K562 (cell line): ENCODE measurements at regions not wholly inside any gene's neighbourhood (a gene's known extent, or its start where the extent isn't known, plus 50 kb on each side); places are given as distances from the start of the nearest gene placed in this dataset.

Source experiments
- BCOR ChIP-seq: fragments of 450-650 bp; IDR thresholded peaks from 2 replicates; pipeline ENCODE4 v1.6.1; 2016
- BRF2 ChIP-seq: IDR thresholded peaks from 3 replicates; pipeline ENCODE4 v1.6.1; 2011; ENCODE audit warnings: borderline replicate concordance, mild to moderate bottlenecking; ENCODE audit not compliant: insufficient read length, insufficient read depth
- CAMTA2 ChIP-seq: fragments of 250-450 bp; sonication (Bioruptor Pico); conservative IDR thresholded peaks from 2 replicates; pipeline ENCODE4 v1.5.1; 2022
- CHD2 ChIP-seq: IDR thresholded peaks from 2 replicates; pipeline ENCODE4 v1.6.1; 2011; ENCODE audit warnings: low read depth, low read length
- CREM ChIP-seq: IDR thresholded peaks from 2 replicates; pipeline ENCODE4 v1.6.1; 2014; ENCODE audit warnings: antibody characterized with exemption, low read depth
- ETV5 ChIP-seq: sonication (generic); formaldehyde crosslinking; IDR thresholded peaks from 2 replicates; pipeline ENCODE4 v1.4.0; 2020; ENCODE audit warnings: low read depth, mild to moderate bottlenecking, missing genetic modification reagents
- FOXA3 ChIP-seq, 2 experiments: fragments of 450-650 bp in 1 of 2; sonication (generic) in 1 of 2; formaldehyde crosslinking; IDR thresholded peaks in 1 of 2; conservative IDR thresholded peaks in 1 of 2; 2 replicates each; pipeline versions ENCODE4 v1.4.0 to v1.8.0; 2020 to 2022; ENCODE audit warnings: mild to moderate bottlenecking in 2 of 2, missing genetic modification reagents in 1 of 2
- HNRNPUL1 ChIP-seq: fragments of 200-400 bp; formaldehyde crosslinking; IDR thresholded peaks from 2 replicates; pipeline ENCODE4 v1.6.1; 2017; ENCODE audit warnings: low read length
- IRF1 ChIP-seq: sonication (generic); formaldehyde crosslinking; IDR thresholded peaks from 2 replicates; pipeline ENCODE4 v1.8.0; 2022; ENCODE audit warnings: missing genetic modification reagents, mild to moderate bottlenecking, borderline replicate concordance
- MAFG ChIP-seq: fragments of 450-650 bp; conservative IDR thresholded peaks from 2 replicates; pipeline ENCODE4 v1.6.1; 2016; ENCODE audit warnings: missing genetic modification characterization, missing compliant biosample characterization
- NFXL1 ChIP-seq: fragments of 450-650 bp; formaldehyde crosslinking; IDR thresholded peaks from 2 replicates; pipeline ENCODE4 v1.4.0; 2021; ENCODE audit warnings: mild to moderate bottlenecking
- PHF20 ChIP-seq: fragments of 450-650 bp; IDR thresholded peaks from 2 replicates; pipeline ENCODE4 v1.6.1; 2018; ENCODE audit not compliant: partially characterized antibody
- SREBF1 ChIP-seq: fragments of 150-350 bp; IDR thresholded peaks from 2 replicates; pipeline ENCODE4 v1.6.1; 2014; ENCODE audit warnings: antibody characterized with exemption, low read depth, low read length, borderline replicate concordance
- SRSF1 ChIP-seq: fragments of 200-400 bp; formaldehyde crosslinking; IDR thresholded peaks from 2 replicates; pipeline ENCODE4 v1.6.1; 2017; ENCODE audit warnings: mild to moderate bottlenecking, low read depth, low read length, moderate library complexity
- U2AF2 ChIP-seq: fragments of 200-400 bp; formaldehyde crosslinking; optimal IDR thresholded peaks from 2 replicates; pipeline ENCODE3; 2017; ENCODE audit warnings: low read depth, mild to moderate bottlenecking, low read length
- WHSC1 ChIP-seq: IDR thresholded peaks from one replicate; pipeline ENCODE4 v1.6.1; 2012; ENCODE audit warnings: low read length, control low read depth, inconsistent platforms
- ZC3H11A ChIP-seq: IDR thresholded peaks from 2 replicates; pipeline ENCODE4 v1.6.1; 2012; ENCODE audit warnings: low read depth, low read length, improper control_type of control experiment
- ZNF253 ChIP-seq: fragments of 250-450 bp; sonication (Bioruptor Pico); conservative IDR thresholded peaks from 2 replicates; pipeline ENCODE4 v1.6.1; 2021; ENCODE audit warnings: mild to moderate bottlenecking
- ZNF655 ChIP-seq: fragments of 250-450 bp; sonication (Bioruptor Pico); IDR thresholded peaks from 2 replicates; pipeline ENCODE4 v1.5.0; 2021
- TF ChIP-seq, protein P1 (sequence below): sonication (generic); formaldehyde crosslinking; IDR thresholded peaks from 2 replicates; pipeline ENCODE4 v1.8.0; 2023; ENCODE audit warnings: mild to moderate bottlenecking, missing genetic modification reagents
- TF ChIP-seq, protein P2 (sequence below): sonication (generic); formaldehyde crosslinking; IDR thresholded peaks from 2 replicates; pipeline ENCODE4 v1.8.1; 2023; ENCODE audit warnings: mild to moderate bottlenecking, missing genetic modification reagents
- TF ChIP-seq, protein P3 (sequence below): fragments of 250-450 bp; sonication (Bioruptor Pico); IDR thresholded peaks from 2 replicates; pipeline ENCODE4 v1.8.0; 2021; ENCODE audit warnings: mild to moderate bottlenecking, moderate library complexity
- TF ChIP-seq, protein P4 (sequence below): sonication (generic); formaldehyde crosslinking; IDR thresholded peaks from 2 replicates; pipeline ENCODE4 v1.9.0; 2022; ENCODE audit warnings: mild to moderate bottlenecking, missing genetic modification reagents

- no peak for TF ChIP-seq U2AF2
- no peak for TF ChIP-seq SRSF1
- TF ChIP-seq CAMTA2 = no peak
- TF ChIP-seq SREBF1 = no peak
- TF ChIP-seq WHSC1 = no peak
- TF ChIP-seq, protein P1, sequence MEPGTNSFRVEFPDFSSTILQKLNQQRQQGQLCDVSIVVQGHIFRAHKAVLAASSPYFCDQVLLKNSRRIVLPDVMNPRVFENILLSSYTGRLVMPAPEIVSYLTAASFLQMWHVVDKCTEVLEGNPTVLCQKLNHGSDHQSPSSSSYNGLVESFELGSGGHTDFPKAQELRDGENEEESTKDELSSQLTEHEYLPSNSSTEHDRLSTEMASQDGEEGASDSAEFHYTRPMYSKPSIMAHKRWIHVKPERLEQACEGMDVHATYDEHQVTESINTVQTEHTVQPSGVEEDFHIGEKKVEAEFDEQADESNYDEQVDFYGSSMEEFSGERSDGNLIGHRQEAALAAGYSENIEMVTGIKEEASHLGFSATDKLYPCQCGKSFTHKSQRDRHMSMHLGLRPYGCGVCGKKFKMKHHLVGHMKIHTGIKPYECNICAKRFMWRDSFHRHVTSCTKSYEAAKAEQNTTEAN (CRISPR knock-in tag) = no peak
- no peak for TF ChIP-seq IRF1
- TF ChIP-seq, protein P2, sequence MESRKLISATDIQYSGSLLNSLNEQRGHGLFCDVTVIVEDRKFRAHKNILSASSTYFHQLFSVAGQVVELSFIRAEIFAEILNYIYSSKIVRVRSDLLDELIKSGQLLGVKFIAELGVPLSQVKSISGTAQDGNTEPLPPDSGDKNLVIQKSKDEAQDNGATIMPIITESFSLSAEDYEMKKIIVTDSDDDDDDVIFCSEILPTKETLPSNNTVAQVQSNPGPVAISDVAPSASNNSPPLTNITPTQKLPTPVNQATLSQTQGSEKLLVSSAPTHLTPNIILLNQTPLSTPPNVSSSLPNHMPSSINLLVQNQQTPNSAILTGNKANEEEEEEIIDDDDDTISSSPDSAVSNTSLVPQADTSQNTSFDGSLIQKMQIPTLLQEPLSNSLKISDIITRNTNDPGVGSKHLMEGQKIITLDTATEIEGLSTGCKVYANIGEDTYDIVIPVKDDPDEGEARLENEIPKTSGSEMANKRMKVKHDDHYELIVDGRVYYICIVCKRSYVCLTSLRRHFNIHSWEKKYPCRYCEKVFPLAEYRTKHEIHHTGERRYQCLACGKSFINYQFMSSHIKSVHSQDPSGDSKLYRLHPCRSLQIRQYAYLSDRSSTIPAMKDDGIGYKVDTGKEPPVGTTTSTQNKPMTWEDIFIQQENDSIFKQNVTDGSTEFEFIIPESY (CRISPR knock-in tag) = no peak
- no peak for TF ChIP-seq FOXA3 (CRISPR knock-in tag; conservative IDR thresholded peaks at IDR 0.05 in 1 of 2, IDR thresholded peaks at IDR 0.05 in 1 of 2)
- TF ChIP-seq NFXL1 (CRISPR knock-in tag) = no peak
- TF ChIP-seq ZNF253 (CRISPR knock-in tag) = no peak
- TF ChIP-seq, protein P3, sequence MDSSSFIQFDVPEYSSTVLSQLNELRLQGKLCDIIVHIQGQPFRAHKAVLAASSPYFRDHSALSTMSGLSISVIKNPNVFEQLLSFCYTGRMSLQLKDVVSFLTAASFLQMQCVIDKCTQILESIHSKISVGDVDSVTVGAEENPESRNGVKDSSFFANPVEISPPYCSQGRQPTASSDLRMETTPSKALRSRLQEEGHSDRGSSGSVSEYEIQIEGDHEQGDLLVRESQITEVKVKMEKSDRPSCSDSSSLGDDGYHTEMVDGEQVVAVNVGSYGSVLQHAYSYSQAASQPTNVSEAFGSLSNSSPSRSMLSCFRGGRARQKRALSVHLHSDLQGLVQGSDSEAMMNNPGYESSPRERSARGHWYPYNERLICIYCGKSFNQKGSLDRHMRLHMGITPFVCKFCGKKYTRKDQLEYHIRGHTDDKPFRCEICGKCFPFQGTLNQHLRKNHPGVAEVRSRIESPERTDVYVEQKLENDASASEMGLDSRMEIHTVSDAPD (CRISPR knock-in tag) = no peak
- no peak for TF ChIP-seq ZC3H11A
- TF ChIP-seq CHD2 = no peak
- no peak for TF ChIP-seq MAFG
- TF ChIP-seq HNRNPUL1 = no peak
- TF ChIP-seq ZNF655 (CRISPR knock-in tag) = no peak
- no peak for TF ChIP-seq BRF2
- TF ChIP-seq ETV5 (CRISPR knock-in tag) = no peak
- TF ChIP-seq PHF20 = no peak
- TF ChIP-seq, protein P4, sequence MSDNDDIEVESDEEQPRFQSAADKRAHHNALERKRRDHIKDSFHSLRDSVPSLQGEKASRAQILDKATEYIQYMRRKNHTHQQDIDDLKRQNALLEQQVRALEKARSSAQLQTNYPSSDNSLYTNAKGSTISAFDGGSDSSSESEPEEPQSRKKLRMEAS (CRISPR knock-in tag) = no peak
- TF ChIP-seq BCOR = no peak
- no peak for TF ChIP-seq CREM
These were observed 53.7 kb upstream of the TRPC4 start (continued) for GRCh38 chr13:37923236-37923635.
